ENCODE measurements at regions not wholly inside any gene's neighbourhood (a gene's known extent, or its start where the extent isn't known, plus 50 kb on each side); places are given as distances from the start of the nearest gene placed in this dataset.

- H3K27ac Mint-ChIP-seq (ENCODE audit: unreplicated experiment), result no peak overlapping the region
- DNase-seq (ENCODE audit: low read depth, low spot score), result no peak
- no peaks in the 10 kb centered on the region for H3K27me3 Mint-ChIP-seq (ENCODE audit: low read depth)
- peaks cover 7% of the 10 kb centered on the region for H3K9me3 Mint-ChIP-seq
- TF ChIP-seq CTCF (conservative IDR thresholded peaks at IDR 0.05), result no peak
- H3K4me1 Mint-ChIP-seq, result peaks cover 14% of the 10 kb centered on the region
- H3K4me3 Mint-ChIP-seq, result no peak overlapping the region
- H3K36me3 Mint-ChIP-seq (ENCODE audit: low read depth), result peaks cover 2% of the 10 kb centered on the region
These were observed 288.0 kb upstream of the TMTC4 start for GRCh38 chr13:100962585-100962984.

GRCh38 chr13:100961186-100961585 is 286.6 kb upstream of the TMTC4 start:
- no peak for DNase-seq (ENCODE audit: low read depth, low spot score)
- Mint-ChIP-seq H3K36me3 (ENCODE audit: low read depth) (no peaks in the 10 kb centered on the region), H3K27ac (ENCODE audit: unreplicated experiment) (no peak overlapping the region), H3K9me3 (no peaks in the 10 kb centered on the region), H3K4me3 (no peak overlapping the region), H3K27me3 (ENCODE audit: low read depth) (no peaks in the 10 kb centered on the region), H3K4me1 (peaks cover 14% of the 10 kb centered on the region)
- no peak for TF ChIP-seq CTCF (conservative IDR thresholded peaks at IDR 0.05)

- TF ChIP-seq CTCF (conservative IDR thresholded peaks at IDR 0.05), result no peak
- Mint-ChIP-seq H3K27me3 (ENCODE audit: low read depth) (no peaks in the 10 kb centered on the region), H3K36me3 (ENCODE audit: low read depth) (no peaks in the 10 kb centered on the region), H3K9me3 (peaks cover 2% of the 10 kb centered on the region), H3K4me3 (no peak overlapping the region), H3K4me1 (peaks cover 14% of the 10 kb centered on the region), H3K27ac (ENCODE audit: unreplicated experiment) (no peak overlapping the region)
- no peak for DNase-seq (ENCODE audit: low read depth, low spot score)
These were observed 284.2 kb upstream of the TMTC4 start for GRCh38 chr13:100958831-100959230.

- Mint-ChIP-seq H3K27me3 (ENCODE audit: low read depth) (no peaks in the 10 kb centered on the region), H3K4me1 (peaks cover 14% of the 10 kb centered on the region), H3K9me3 (peaks cover 2% of the 10 kb centered on the region), H3K36me3 (ENCODE audit: low read depth) (no peaks in the 10 kb centered on the region), H3K4me3 (no peak overlapping the region), H3K27ac (ENCODE audit: unreplicated experiment) (no peak overlapping the region)
- no peak for TF ChIP-seq CTCF (conservative IDR thresholded peaks at IDR 0.05)
- no peak for DNase-seq (ENCODE audit: low read depth, low spot score)
These were observed 283.1 kb upstream of the TMTC4 start for GRCh38 chr13:100957741-100958140.

- H3K27ac Mint-ChIP-seq (ENCODE audit: unreplicated experiment), result no peak overlapping the region
- DNase-seq (ENCODE audit: low read depth, low spot score), result no peak
- TF ChIP-seq CTCF (conservative IDR thresholded peaks at IDR 0.05), result no peak
- no peaks in the 10 kb centered on the region for H3K27me3 Mint-ChIP-seq (ENCODE audit: low read depth)
- no peak overlapping the region for H3K4me3 Mint-ChIP-seq
- H3K4me1 Mint-ChIP-seq, result peaks cover 8% of the 10 kb centered on the region
- H3K36me3 Mint-ChIP-seq (ENCODE audit: low read depth), result no peaks in the 10 kb centered on the region
- H3K9me3 Mint-ChIP-seq, result peaks cover 5% of the 10 kb centered on the region
These were observed 280.1 kb upstream of the TMTC4 start for GRCh38 chr13:100954430-100955305.

All from neural crest cell (in vitro differentiated cells).